Transverse colon (tissue), 4 donors: ENCODE measurements at regions not wholly inside any gene's neighbourhood (a gene's known extent, or its start where the extent isn't known, plus 50 kb on each side); places are given as distances from the start of the nearest gene placed in this dataset.

Experiments
- POLR2AphosphoS5 ChIP-seq, 3 donors: sonication (generic); formaldehyde crosslinking; IDR thresholded peaks; one replicate each; pipeline ENCODE4 v1.6.1; 2016; ENCODE audit warnings: antibody characterized with exemption in 3 of 3
- TF ChIP-seq, protein P1 (sequence below), 5 experiments: fragments of 200-600 bp in 3 of 5; fragments of 450-650 bp in 2 of 5; sonication (generic) in 3 of 5; IDR thresholded peaks; 1 replicate in 2 of 5; 2 replicates in 3 of 5; pipeline ENCODE4 v1.5.1; 2016 to 2017; ENCODE audit warnings: antibody characterized with exemption in 5 of 5, inconsistent platforms in 3 of 5, mild to moderate bottlenecking in 2 of 5, moderate library complexity in 1 of 5

DNA sequence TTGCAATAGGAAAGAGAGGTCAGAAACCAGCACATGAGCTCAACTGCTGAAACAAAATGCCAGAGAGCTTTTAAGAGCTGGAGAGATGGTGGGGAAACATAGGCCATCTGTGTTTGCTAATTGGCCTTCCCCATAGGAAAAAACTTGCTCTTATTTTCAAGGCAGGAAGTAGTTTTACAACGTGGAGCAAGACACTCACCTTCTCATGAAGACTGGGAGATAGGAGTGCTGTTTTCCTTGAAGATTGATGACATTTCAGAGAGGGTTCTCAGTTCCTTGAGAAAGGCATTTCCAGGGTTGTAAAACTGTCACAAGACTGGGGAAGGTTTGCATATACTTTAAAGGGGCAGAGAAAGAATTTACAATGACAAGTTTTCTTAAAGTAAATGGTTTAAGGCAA, 586.3 kb upstream of the RAG2 start:
- no peak for TF ChIP-seq POLR2AphosphoS5 (IDR thresholded peaks at IDR 0.05)
- TF ChIP-seq, protein P1, sequence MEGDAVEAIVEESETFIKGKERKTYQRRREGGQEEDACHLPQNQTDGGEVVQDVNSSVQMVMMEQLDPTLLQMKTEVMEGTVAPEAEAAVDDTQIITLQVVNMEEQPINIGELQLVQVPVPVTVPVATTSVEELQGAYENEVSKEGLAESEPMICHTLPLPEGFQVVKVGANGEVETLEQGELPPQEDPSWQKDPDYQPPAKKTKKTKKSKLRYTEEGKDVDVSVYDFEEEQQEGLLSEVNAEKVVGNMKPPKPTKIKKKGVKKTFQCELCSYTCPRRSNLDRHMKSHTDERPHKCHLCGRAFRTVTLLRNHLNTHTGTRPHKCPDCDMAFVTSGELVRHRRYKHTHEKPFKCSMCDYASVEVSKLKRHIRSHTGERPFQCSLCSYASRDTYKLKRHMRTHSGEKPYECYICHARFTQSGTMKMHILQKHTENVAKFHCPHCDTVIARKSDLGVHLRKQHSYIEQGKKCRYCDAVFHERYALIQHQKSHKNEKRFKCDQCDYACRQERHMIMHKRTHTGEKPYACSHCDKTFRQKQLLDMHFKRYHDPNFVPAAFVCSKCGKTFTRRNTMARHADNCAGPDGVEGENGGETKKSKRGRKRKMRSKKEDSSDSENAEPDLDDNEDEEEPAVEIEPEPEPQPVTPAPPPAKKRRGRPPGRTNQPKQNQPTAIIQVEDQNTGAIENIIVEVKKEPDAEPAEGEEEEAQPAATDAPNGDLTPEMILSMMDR (IDR thresholded peaks at IDR 0.05): no peak
